Vagina (tissue), 2 donors: ENCODE measurements at regions not wholly inside any gene's neighbourhood (a gene's known extent, or its start where the extent isn't known, plus 50 kb on each side); places are given as distances from the start of the nearest gene placed in this dataset.

Experiments used
- CTCF ChIP-seq, 3 experiments: fragments of 450-650 bp in 2 of 3; fragments of 200-600 bp in 1 of 3; sonication (generic) in 1 of 3; IDR thresholded peaks; one replicate each; pipeline ENCODE4 v1.5.1; 2017 to 2019; ENCODE audit warnings: antibody characterized with exemption in 3 of 3, mild to moderate bottlenecking in 2 of 3, moderate library complexity in 2 of 3
- POLR2A ChIP-seq, 2 donors: fragments of 450-650 bp; IDR thresholded peaks; one replicate each; pipeline ENCODE4 v1.6.1; 2017; ENCODE audit warnings: antibody characterized with exemption in 2 of 2, mild to moderate bottlenecking in 2 of 2, moderate library complexity in 2 of 2

GRCh38 chr14:104238424-104239184 lies 100.2 kb downstream of the KIF26A start:
- TF ChIP-seq POLR2A (IDR thresholded peaks at IDR 0.05): no peak
- TF ChIP-seq CTCF (IDR thresholded peaks at IDR 0.05): no peak
